ENCODE measurements at regions not wholly inside any gene's neighbourhood (a gene's known extent, or its start where the extent isn't known, plus 50 kb on each side); places are given as distances from the start of the nearest gene placed in this dataset.

DNA sequence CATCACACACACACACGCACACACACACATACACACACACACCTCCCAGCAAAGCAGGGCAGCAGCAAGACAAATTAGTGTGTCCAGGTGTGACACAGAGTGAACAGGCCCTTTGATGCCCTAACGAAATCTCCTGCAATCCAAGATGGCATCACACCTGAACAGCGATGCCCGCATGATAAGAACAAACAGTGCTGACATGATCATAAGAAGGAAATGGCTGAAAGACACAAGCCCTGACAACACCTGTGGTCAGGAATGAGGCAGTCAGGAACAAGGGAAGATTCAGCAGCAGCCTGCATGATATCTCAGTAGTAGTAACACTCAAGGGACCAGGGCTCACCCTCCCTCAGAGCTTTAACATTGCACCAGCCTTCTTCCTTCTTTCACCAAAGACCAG, 156.9 kb downstream of the FAXC start:
- ChIA-PET CTCF (ENCODE audit: low intra/inter-chr PET ratio) (no interaction called here), POLR2A (no interaction called here)
- Histone ChIP-seq H3K9me1 (ENCODE audit: control insufficient read depth, insufficient read depth, low read length) (no peaks in the 10 kb centered on the region), H3K27me3 (ENCODE audit: control insufficient read depth in 2 of 2, insufficient read depth in 2 of 2, low read length in 2 of 2) (no peaks in the 10 kb centered on the region), H3K36me3 (ENCODE audit: control insufficient read depth, insufficient read depth, low read length) (no peaks in the 10 kb centered on the region), H3K9ac (ENCODE audit: insufficient read depth in 1 of 2, low read depth in 2 of 2, low read length in 2 of 2) (no peak overlapping the region), H2AFZ (ENCODE audit: low read depth, low read length) (no peak overlapping the region), H3K27ac (ENCODE audit: extremely low read depth, low read depth, low read length) (no peak overlapping the region), H3K4me3 (no peak overlapping the region), H4K20me1 (replicated peaks; ENCODE audit: control insufficient read depth, insufficient read depth, low read length) (no peaks in the 10 kb centered on the region), H3K4me2 (ENCODE audit: insufficient read depth, low read length) (no peak overlapping the region), H3K4me1 (replicated peaks in 1 of 2; ENCODE audit: control insufficient read depth in 2 of 2, insufficient read depth in 2 of 2, low read length in 2 of 2) (no peaks in the 10 kb centered on the region), H3K79me2 (ENCODE audit: control insufficient read depth, insufficient read depth, low read length) (no peaks in the 10 kb centered on the region), H3K9me3 (replicated peaks; ENCODE audit: control insufficient read depth, insufficient read depth, low read depth, low read length) (no peaks in the 10 kb centered on the region)
- ATAC-seq (no peak), FAIRE-seq (no peak), DNase-seq (ENCODE audit: extremely low read depth in 1 of 4, low spot score in 3 of 4) (no peak)
- intact Hi-C loops (cut with micrococcal nuclease) = no loop called here
- 0% methylated on average over 4 of the region's 4 CpGs for WGBS (ENCODE audit: insufficient coverage, low coverage, missing lambda C conversion rate)
- BruUV-seq (replicated peaks) = no TSS peak
- in situ Hi-C loops (cut with MboI) = no loop called here
- TF ChIP-seq, protein P1, sequence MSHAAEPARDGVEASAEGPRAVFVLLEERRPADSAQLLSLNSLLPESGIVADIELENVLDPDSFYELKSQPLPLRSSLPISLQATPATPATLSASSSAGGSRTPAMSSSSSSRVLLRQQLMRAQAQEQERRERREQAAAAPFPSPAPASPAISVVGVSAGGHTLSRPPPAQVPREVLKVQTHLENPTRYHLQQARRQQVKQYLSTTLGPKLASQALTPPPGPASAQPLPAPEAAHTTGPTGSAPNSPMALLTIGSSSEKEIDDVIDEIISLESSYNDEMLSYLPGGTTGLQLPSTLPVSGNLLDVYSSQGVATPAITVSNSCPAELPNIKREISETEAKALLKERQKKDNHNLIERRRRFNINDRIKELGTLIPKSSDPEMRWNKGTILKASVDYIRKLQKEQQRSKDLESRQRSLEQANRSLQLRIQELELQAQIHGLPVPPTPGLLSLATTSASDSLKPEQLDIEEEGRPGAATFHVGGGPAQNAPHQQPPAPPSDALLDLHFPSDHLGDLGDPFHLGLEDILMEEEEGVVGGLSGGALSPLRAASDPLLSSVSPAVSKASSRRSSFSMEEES (CRISPR knock-in tag; IDR thresholded peaks at IDR 0.05) = no peak
- TF ChIP-seq CHCHD3 (CRISPR knock-in tag; IDR thresholded peaks at IDR 0.05) (no peak), HCFC1 (IDR thresholded peaks at IDR 0.05; ENCODE audit: low read depth, low read length) (no peak), KDM1A (IDR thresholded peaks at IDR 0.05) (no peak), CBFA2T3 (IDR thresholded peaks at IDR 0.05) (no peak)
- TF ChIP-seq, protein P2, sequence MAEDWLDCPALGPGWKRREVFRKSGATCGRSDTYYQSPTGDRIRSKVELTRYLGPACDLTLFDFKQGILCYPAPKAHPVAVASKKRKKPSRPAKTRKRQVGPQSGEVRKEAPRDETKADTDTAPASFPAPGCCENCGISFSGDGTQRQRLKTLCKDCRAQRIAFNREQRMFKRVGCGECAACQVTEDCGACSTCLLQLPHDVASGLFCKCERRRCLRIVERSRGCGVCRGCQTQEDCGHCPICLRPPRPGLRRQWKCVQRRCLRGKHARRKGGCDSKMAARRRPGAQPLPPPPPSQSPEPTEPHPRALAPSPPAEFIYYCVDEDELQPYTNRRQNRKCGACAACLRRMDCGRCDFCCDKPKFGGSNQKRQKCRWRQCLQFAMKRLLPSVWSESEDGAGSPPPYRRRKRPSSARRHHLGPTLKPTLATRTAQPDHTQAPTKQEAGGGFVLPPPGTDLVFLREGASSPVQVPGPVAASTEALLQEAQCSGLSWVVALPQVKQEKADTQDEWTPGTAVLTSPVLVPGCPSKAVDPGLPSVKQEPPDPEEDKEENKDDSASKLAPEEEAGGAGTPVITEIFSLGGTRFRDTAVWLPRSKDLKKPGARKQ (CRISPR knock-in tag; IDR thresholded peaks at IDR 0.05) = no peak

Measured in K562 (cell line).